HCT116 (cell line): ENCODE measurements at regions not wholly inside any gene's neighbourhood (a gene's known extent, or its start where the extent isn't known, plus 50 kb on each side); places are given as distances from the start of the nearest gene placed in this dataset.
"Not testable (repeated sequence)": the region's sequence is repeated elsewhere in the genome, so short reads cannot be mapped to it uniquely, and the experiment has no call there.

Experiments
- ATAC-seq: fragments of 200-7000 bp; cut with Tn5 transposase; 2 replicates; pipeline ENCODE4 v1.9.1; 2020; ENCODE audit warnings: mild to moderate bottlenecking, moderate library complexity
- BruUV-seq: library from RNA; stranded (reverse); fragments of 400-500 nt; replicated peaks from 2 replicates; lab custom pipeline; 2021; lab: Mats Ljungman, UMichigan
- CTCF ChIA-PET: fragments of 300-600 bp; sonication (Branson Sonifier 250); formaldehyde crosslinking; loops from one replicate; lab custom pipeline; 2021; ENCODE audit warnings: antibody characterized with exemption; lab: Charles Lee
- POLR2A ChIA-PET: fragments of 300-600, 350-600 bp; sonication (Branson Sonifier 250); formaldehyde crosslinking; loops from one replicate; lab custom pipeline; 2021; ENCODE audit warnings: antibody characterized with exemption; lab: Charles Lee
- RAD21 ChIA-PET, 2 experiments: fragments of 300-600 bp; sonication (Branson Sonifier 250); formaldehyde crosslinking; loops; one replicate each; lab custom pipeline; 2023; ENCODE audit warnings: low total read pairs in 2 of 2; ENCODE audit not compliant: uncharacterized antibody in 2 of 2, unreplicated experiment in 2 of 2, low non-redundant PET in 1 of 2; lab: Charles Lee
- DNase-seq: peaks from one replicate; pipeline ENCODE4 v3.0.0-alpha.2; 2010; ENCODE audit warnings: low read depth, low spot score
- H2AFZ ChIP-seq: fragments of 200-600 bp; shearing (Covaris generic), sonication (generic); 2 replicates; pipeline ENCODE4 v1.6.1; 2017; ENCODE audit warnings: low read depth, mixed run types, mixed read lengths, antibody characterized with exemption, low read length; ENCODE audit not compliant: poor library complexity, severe bottlenecking
- H3K27ac ChIP-seq: 2 replicates; pipeline ENCODE4 v1.5.1; 2012; ENCODE audit warnings: low read depth, low read length
- H3K27me3 ChIP-seq: fragments of 200-600 bp; sonication (generic); 2 replicates; pipeline ENCODE4 v1.6.1; 2016; ENCODE audit warnings: mixed run types, low read length, mixed read lengths; ENCODE audit not compliant: insufficient read depth
- H3K36me3 ChIP-seq, 2 experiments: fragments of 200-500 bp in 1 of 2; fragments of 200-600 bp in 1 of 2; sonication (Bioruptor generic) in 1 of 2; sonication (generic) in 1 of 2; 2 replicates each; pipeline versions ENCODE4 v1.5.1 to v1.6.1; 2014 to 2016; ENCODE audit warnings: low read length in 2 of 2, inconsistent platforms in 1 of 2, mixed read lengths in 1 of 2, mixed run types in 1 of 2; ENCODE audit not compliant: insufficient read depth in 2 of 2, control insufficient read depth in 1 of 2
- H3K4me1 ChIP-seq, 2 experiments: fragments of 200-600 bp in 1 of 2; sonication (generic) in 1 of 2; 2 replicates each; pipeline versions ENCODE4 v1.5.1 to v1.6.1; 2012 to 2017; ENCODE audit warnings: low read length in 2 of 2, inconsistent platforms in 1 of 2, mild to moderate bottlenecking in 1 of 2, mixed read lengths in 1 of 2, mixed run types in 1 of 2, moderate library complexity in 1 of 2; ENCODE audit not compliant: insufficient read depth in 2 of 2, control insufficient read depth in 1 of 2
- H3K4me2 ChIP-seq: fragments of 200-600 bp; sonication (generic); 2 replicates; pipeline ENCODE4 v1.6.1; 2017; ENCODE audit warnings: mixed run types, low read length, mixed read lengths
- H3K4me3 ChIP-seq, 2 experiments: fragments of 200-600 bp in 1 of 2; sonication (generic) in 1 of 2; replicated peaks in 1 of 2; 2 replicates each; pipeline ENCODE4 v1.5.1; 2011 to 2016; ENCODE audit warnings: low read length in 2 of 2, control low read depth in 1 of 2, low read depth in 1 of 2, mild to moderate bottlenecking in 1 of 2, mixed read lengths in 1 of 2, mixed run types in 1 of 2
- H3K79me2 ChIP-seq: fragments of 200-600 bp; sonication (generic); 2 replicates; pipeline ENCODE4 v1.6.1; 2017; ENCODE audit warnings: mild to moderate bottlenecking, mixed run types, low read length, moderate library complexity, mixed read lengths; ENCODE audit not compliant: insufficient read depth
- H3K9ac ChIP-seq: fragments of 200-600 bp; sonication (generic); 2 replicates; pipeline ENCODE4 v1.6.1; 2016; ENCODE audit warnings: low read length, mixed read lengths
- H3K9me2 ChIP-seq: fragments of 200-600 bp; sonication (generic), shearing (Covaris generic); 2 replicates; pipeline ENCODE4 v1.6.1; 2017; ENCODE audit warnings: mixed run types, mild to moderate bottlenecking, moderate library complexity; ENCODE audit not compliant: insufficient read depth
- H3K9me3 ChIP-seq, 2 experiments: fragments of 200-500 bp in 1 of 2; fragments of 200-600 bp in 1 of 2; sonication (Bioruptor generic) in 1 of 2; sonication (generic) in 1 of 2; 2 replicates each; pipeline ENCODE4 v1.6.1; 2014 to 2017; ENCODE audit warnings: low read length in 2 of 2, mixed read lengths in 2 of 2, inconsistent platforms in 1 of 2, low read depth in 1 of 2, mild to moderate bottlenecking in 1 of 2, mixed run types in 1 of 2, moderate library complexity in 1 of 2; ENCODE audit not compliant: control insufficient read depth in 1 of 2, insufficient read depth in 1 of 2
- H4K20me1 ChIP-seq: fragments of 200-600 bp; sonication (generic), shearing (Covaris generic); 2 replicates; pipeline ENCODE4 v1.6.1; 2017; ENCODE audit warnings: mixed run types, mild to moderate bottlenecking, moderate library complexity; ENCODE audit not compliant: insufficient read depth
- ELF1 ChIP-seq: IDR thresholded peaks from 2 replicates; pipeline ENCODE4 v1.6.1; 2012; ENCODE audit warnings: low read depth, borderline replicate concordance
- FOSL1 ChIP-seq: IDR thresholded peaks from 2 replicates; pipeline ENCODE4 v1.6.1; 2012; ENCODE audit warnings: low read depth
- JUND ChIP-seq: IDR thresholded peaks from 2 replicates; pipeline ENCODE4 v1.6.1; 2012
- ZFX ChIP-seq: fragments of 450-650 bp; IDR thresholded peaks from 2 replicates; pipeline ENCODE4 v1.6.1; 2017
- ZNF274 ChIP-seq: fragments of 200-500 bp; sonication (Bioruptor generic); IDR thresholded peaks from 2 replicates; pipeline ENCODE4 v1.6.1; 2014; ENCODE audit warnings: mild to moderate bottlenecking, low read depth, low read length, inconsistent platforms
- intact Hi-C: fragments of 100-400 bp; cut with micrococcal nuclease; formaldehyde crosslinking; loops from 2 replicates; pipeline ENCODE4 v1.10.0; 2022

DNA sequence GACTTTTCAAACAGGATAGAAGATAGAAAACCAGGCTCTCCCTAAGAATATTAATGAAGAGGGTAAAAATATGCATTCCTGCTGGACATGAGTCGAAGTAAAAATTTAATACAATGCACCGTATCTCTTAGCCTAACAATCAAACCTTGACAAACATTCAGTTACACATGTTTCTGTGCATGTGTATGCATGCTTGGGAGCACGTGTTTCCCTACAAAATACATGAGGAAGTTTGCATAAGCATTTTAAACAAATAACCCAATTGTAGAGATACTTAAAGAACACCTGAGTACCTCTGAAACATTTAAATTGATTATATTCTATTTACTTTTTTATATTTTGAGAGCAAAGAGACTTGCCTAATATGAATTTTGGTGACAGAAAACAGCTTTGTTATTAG, 1763.7 kb upstream of the SEL1L start:
- no peaks in the 10 kb centered on the region for H3K79me2 ChIP-seq
- no peaks in the 10 kb centered on the region for H3K9me2 ChIP-seq
- ChIA-PET POLR2A (no interaction called here), RAD21 (no interaction called here), CTCF (no interaction called here)
- no peak overlapping the region for H2AFZ ChIP-seq
- no TSS peak for BruUV-seq
- H3K9me3 ChIP-seq: peaks cover 0 to 12% of the 10 kb centered on the region in 2 experiments; a peak in 2 of 4 replicates
- H3K9ac ChIP-seq: no peak overlapping the region
- ATAC-seq (no peak), DNase-seq (no peak)
- TF ChIP-seq ZNF274: no peak
- TF ChIP-seq ZFX: no peak
- TF ChIP-seq JUND: no peak
- no peak for TF ChIP-seq ELF1
- TF ChIP-seq FOSL1: no peak
- H3K27ac ChIP-seq: no peak overlapping the region
- H4K20me1 ChIP-seq: no peaks in the 10 kb centered on the region
- H3K4me2 ChIP-seq: no peak overlapping the region
- intact Hi-C loops: no loop called here
- H3K4me3 ChIP-seq: no peak overlapping the region
- no peaks in the 10 kb centered on the region for H3K36me3 ChIP-seq
- no peaks in the 10 kb centered on the region for H3K27me3 ChIP-seq
- no peaks in the 10 kb centered on the region for H3K4me1 ChIP-seq

DNA sequence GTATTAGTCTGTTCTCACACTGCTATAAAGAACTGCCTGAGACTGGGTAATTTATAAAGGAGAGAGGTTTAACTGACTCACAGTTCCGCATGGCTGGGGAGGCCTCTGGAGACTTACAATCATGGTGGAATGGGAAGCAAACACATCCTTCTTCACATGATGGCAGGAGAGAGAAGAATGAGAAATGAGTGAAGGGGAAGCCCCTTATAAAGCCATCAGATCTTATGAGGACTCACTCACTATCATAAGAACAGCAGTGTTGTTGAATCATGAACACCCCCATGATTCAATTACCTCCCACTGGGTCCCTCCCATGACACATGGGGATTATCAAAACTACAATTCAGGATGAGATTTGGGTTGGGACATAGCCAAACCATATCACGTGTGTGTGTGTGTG, 1764.4 kb upstream of the SEL1L start:
- RAD21 ChIA-PET: not testable (repeated sequence)

More for the DNA sequence above, 1764.4 kb upstream of the SEL1L start:
- ATAC-seq, H3K9ac ChIP-seq, H2AFZ ChIP-seq, H3K27me3 ChIP-seq, DNase-seq, H3K4me2 ChIP-seq, H3K4me3 ChIP-seq, H3K9me2 ChIP-seq, H3K36me3 ChIP-seq, H3K4me1 ChIP-seq, H3K27ac ChIP-seq, CTCF ChIA-PET, intact Hi-C loops, POLR2A ChIA-PET, BruUV-seq, H3K79me2 ChIP-seq, H4K20me1 ChIP-seq: not testable (repeated sequence)
- peaks cover 0 to 12% of the 10 kb centered on the region in 2 experiments; a peak in 2 of 4 replicates for H3K9me3 ChIP-seq
